ENCODE measurements at regions not wholly inside any gene's neighbourhood (a gene's known extent, or its start where the extent isn't known, plus 50 kb on each side); places are given as distances from the start of the nearest gene placed in this dataset.

GRCh38 chr9:103804077-103804735 lies 289.9 kb upstream of the SMC2 start:
- DNase-seq, result no peak

GRCh38 chr9:103809745-103810144 lies 284.4 kb upstream of the SMC2 start:
- no peak for DNase-seq

DNA sequence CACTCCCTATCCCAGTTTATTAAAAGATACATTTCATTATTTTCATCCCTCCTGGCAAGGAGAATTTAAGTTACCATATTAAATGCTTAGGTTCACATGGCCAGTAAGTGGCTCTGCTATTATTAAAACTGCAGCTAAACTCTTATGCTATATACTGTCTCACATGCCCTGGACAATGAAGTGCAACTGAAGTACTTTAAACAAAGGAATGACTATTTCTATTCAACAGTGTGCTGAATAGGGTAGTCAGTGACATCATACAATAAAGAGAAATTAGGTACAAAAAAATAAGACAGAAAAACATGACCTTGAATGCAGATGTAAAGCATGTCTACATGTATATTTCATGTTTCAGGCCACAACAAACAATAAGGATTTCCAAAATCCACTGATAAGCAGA lies 282.6 kb upstream of the SMC2 start:
- no peak for DNase-seq

DNA sequence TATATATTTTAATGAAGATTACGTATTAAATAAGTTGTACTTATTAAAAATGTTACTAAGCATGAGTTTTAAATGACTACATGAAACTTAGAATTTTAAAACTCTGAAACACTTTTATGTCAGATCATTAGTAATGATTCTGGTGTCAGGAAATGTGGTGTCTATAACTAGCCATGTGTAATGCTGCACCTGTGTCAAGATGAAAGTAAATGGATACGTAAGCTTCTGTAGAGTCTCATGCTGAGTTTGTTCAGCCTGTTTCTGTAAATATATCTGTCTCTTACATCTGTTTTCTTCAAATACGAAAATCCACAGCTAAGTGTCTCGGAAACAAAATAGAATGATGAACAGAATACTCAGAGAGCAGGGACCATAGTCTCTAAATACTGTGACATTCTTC lies 278.0 kb upstream of the SMC2 start:
- no peak for DNase-seq

DNA sequence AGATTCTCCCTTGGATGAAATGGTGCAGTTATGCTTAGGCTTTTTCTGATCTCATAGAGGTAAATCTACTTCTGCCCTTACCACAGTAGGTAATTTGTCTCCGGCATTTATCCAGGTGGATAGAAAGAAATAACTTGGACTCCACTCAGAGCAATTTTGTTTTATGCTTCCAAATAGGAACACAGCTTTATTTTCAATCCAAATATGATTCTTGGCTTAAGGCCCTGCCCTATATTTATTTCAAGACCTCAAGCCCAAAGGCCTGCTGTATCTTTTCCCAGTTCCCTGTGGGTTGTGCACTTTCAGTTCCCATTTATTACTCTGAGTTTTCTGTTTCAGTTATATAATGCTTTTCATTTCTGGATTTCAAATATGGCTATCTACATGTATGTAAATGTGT lies 274.2 kb upstream of the SMC2 start:
- DNase-seq, result no peak

GRCh38 chr9:103821115-103821514 lies 273.0 kb upstream of the SMC2 start:
- DNase-seq, result no peak

- no peak for DNase-seq
Observed at GRCh38 chr9:103837940-103838339, 256.2 kb upstream of the SMC2 start.

- no peak for DNase-seq
Observed at GRCh38 chr9:103839197-103839596, 254.9 kb upstream of the SMC2 start.

DNA sequence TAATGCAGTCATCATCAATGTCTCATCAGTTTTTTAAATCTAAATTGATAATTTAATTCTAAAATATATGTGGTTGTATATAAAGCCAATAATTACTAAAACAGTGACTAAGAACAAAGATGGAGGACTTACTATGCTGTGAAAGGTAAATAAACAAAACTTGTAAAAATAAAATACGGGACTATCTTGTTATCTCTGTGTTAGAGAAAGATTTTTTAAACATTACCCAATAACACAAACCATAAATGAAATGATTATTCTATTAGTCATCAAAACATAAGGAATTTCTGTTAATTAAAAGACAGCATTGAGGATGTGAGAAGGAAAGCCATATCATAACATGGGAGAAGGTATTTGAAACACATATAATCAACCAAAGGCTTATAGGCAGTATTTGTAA lies 226.2 kb upstream of the SMC2 start:
- no peak for DNase-seq

DNA sequence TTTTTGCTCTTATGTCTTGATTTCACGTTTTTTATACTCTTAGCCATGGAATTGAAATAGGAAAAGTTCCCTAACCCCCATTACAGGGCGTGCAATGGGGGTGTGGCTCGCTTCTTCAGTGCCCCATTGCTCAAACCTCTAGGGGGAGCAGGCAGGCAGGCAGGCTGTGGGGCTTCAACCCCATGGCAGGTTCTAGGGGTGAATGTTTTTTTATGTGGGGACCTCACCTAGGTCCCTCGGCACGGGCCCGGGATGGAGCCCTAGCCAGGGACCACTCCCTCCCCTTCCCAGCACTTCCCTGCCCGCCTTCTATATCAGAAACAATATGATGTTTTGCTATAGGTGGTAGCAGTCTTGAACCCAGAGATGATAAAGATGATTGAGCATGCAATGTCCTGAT lies 221.3 kb upstream of the SMC2 start:
- no peak for DNase-seq

DNA sequence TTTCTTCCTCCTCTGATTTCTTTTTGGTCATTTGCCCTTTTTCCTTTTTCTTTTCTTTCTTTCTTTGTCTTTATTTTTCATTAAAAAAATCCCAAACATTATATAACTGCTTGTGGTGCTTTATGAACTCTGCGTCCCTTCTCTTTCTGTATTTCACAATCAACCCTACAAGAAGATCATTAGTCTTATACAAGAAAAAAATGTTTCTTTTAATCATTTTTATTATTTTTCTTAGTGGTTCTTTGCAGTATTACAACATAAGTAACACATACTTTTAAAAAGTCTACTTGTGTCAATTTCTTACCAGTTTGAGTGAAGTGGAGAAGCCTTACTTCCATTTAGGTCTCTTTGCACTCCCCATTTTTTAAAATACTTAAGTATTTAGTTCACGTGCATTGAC lies 212.7 kb upstream of the SMC2 start:
- no peak for DNase-seq

GRCh38 chr9:103889989-103890388 lies 204.1 kb upstream of the SMC2 start:
- no peak for DNase-seq

DNA sequence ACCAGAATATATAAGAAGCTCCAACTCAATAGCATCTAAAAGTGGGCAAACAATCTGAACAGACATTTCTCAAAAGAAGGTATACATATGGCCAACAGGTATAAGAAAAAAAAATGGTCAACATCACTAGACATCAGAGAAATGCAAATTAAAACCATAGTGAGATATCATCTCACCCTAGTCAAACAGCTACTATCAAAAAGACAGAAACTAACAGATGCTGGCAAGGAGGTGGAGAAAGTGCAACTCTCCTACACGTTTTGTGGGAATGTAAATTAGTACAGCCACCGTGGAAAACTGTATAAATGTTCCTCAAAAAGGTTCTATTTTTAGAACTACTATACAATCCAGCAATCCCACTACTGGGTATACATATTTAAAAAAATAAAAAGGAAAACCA lies 199.9 kb upstream of the SMC2 start:
- no peak for DNase-seq

- no peak for DNase-seq
Observed at GRCh38 chr9:103898550-103898949, 195.6 kb upstream of the SMC2 start.

DNA sequence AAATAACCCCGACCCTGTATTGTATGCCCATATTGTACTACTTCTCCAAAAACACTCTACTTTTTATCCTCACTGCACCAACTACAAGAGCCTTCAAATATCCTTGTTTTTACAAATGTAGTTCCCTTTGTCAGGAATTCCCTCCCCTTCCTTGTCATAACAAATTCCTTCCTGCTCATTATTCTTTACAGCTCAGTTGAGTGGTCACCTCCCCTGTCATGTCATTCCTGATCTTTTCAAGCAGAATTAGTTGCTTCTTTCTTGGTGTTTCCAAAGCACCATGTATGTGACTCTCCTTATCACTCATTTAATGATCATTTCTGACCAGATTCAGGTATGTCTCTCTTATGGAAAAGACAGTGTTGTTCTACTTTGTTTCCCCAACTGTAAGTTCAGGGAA lies 194.2 kb upstream of the SMC2 start:
- DNase-seq, result no peak

- DNase-seq, result no peak
Observed at GRCh38 chr9:103900466-103900865, 193.6 kb upstream of the SMC2 start.

- DNase-seq, result no peak
Observed at GRCh38 chr9:103902263-103902662, 191.8 kb upstream of the SMC2 start.

GRCh38 chr9:103904242-103904641 lies 189.9 kb upstream of the SMC2 start:
- DNase-seq, result no peak

- DNase-seq, result no peak
Observed at GRCh38 chr9:103913899-103914298, 180.2 kb upstream of the SMC2 start.

DNA sequence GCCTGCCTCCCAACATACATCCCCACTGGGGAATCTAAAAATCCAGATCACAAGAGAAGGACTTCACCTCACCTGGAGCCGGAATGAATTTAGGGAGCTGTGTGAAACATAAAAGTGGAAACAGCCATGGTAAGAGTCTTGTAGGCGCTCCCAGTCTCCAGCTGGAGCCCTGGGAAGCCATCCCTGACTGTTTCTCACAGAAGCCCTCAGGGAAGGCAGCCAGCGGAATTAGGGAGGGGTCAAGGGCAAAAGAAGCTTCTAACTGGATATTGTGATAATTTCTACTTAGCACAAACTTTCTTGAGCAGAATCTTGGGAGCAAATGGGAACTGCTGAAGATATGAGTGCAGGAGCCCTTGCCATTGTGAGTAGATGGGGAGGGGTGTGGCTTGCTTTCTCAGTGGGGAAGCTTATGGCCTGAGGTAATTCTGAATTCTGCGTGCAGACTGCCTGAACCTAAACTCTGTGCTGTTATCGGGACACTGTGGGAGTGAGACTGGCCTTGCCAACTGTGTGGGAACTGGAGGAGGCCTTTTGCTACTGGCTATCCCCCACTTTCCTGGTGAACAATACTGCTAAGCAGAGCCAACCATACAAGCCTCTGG lies 174.4 kb upstream of the SMC2 start:
- no peak for DNase-seq

GRCh38 chr9:103928442-103928841 lies 165.7 kb upstream of the SMC2 start:
- DNase-seq, result no peak

DNA sequence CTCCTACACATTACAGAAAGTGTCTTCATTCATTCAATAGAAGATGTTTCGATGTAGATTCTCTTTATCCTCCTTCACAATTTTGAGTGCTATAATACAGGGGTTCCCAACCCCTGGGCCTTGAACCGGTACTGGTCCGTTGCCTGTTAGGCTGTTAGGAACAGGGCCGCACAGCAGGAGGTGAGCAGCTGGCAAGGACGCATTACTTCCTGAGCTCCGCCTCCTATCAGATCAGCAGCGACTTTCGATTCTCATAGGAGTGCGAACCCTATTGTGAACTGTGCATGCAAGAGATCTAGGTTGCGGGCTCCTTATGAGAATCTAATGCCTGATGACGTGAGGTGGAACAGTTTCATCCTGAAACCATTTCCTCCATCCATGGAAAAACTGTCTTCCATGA lies 153.0 kb upstream of the SMC2 start:
- no peak for DNase-seq

- DNase-seq, result no peak
Observed at GRCh38 chr9:103942200-103942599, 151.9 kb upstream of the SMC2 start.

DNA sequence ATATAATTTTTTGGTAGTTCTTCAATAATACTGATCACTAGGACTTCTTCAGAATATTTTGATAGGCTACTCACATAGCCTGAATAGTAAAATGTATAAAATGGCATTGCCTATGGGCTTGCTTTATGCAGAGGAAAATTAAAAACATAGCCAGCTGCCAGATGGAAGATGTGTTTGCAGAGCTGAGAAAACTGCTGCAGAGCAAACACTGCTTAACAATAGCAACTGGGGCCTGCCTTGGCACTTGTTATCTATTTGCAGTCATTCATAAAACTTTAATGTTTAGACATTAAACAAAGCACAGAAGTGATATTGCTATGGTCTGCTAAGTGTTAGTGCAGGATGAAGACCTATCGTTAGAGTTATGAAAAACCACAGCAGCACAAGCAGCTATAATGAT lies 151.5 kb upstream of the SMC2 start:
- no peak for DNase-seq

- DNase-seq, result no peak
Observed at GRCh38 chr9:103949096-103949495, 145.0 kb upstream of the SMC2 start.

All from stimulated activated CD4-positive, alpha-beta T cell treated with anti-CD3 and anti-CD28 coated beads, Interleukin-4, amount 100 ng/mL, for 24 hours (primary cell).